ENCODE measurements at regions not wholly inside any gene's neighbourhood (a gene's known extent, or its start where the extent isn't known, plus 50 kb on each side); places are given as distances from the start of the nearest gene placed in this dataset.

DNA sequence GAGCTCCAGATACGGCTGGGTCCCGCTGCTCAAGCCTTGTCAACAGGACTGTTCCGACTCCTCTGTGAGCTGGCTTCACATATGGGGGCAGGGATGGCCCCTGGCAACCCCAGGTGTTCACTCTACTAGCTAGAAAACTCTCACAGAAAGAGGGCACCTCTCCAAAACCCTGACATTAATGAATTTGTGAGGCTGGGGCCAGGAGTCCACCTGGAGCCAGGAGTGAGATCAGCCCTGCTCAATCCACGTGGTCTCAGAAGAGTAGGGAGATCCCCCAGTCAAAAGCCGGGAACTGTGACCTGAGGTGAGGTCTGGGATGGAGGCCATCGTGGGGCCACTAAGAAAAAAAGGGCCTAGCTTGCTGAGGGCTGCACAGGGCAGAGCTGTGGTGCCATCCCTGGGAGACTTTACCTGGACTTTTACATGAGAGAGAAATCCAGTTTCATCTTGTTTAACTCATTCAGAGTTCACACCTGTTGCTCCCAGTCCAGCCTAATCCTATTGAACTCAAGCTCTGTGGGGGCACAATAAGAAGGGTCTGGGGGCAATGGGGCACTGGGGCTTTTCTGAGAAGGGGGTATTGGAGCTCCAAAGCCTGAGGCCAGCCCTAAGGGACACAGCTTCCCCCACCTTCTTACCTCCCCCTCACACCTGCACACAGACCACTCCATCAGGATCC is 144.3 kb upstream of the MLN start:
- H3K36me3 ChIP-seq, result no peaks in the 10 kb centered on the region
- no peak for TF ChIP-seq POLR2A (IDR thresholded peaks at IDR 0.05)
- TF ChIP-seq, protein P1, sequence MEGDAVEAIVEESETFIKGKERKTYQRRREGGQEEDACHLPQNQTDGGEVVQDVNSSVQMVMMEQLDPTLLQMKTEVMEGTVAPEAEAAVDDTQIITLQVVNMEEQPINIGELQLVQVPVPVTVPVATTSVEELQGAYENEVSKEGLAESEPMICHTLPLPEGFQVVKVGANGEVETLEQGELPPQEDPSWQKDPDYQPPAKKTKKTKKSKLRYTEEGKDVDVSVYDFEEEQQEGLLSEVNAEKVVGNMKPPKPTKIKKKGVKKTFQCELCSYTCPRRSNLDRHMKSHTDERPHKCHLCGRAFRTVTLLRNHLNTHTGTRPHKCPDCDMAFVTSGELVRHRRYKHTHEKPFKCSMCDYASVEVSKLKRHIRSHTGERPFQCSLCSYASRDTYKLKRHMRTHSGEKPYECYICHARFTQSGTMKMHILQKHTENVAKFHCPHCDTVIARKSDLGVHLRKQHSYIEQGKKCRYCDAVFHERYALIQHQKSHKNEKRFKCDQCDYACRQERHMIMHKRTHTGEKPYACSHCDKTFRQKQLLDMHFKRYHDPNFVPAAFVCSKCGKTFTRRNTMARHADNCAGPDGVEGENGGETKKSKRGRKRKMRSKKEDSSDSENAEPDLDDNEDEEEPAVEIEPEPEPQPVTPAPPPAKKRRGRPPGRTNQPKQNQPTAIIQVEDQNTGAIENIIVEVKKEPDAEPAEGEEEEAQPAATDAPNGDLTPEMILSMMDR (IDR thresholded peaks at IDR 0.05), result no peak
- H3K4me1 ChIP-seq, result no peaks in the 10 kb centered on the region
- no peak overlapping the region for H3K4me3 ChIP-seq
- no peaks in the 10 kb centered on the region for H3K9me3 ChIP-seq
- H3K27me3 ChIP-seq, result no peaks in the 10 kb centered on the region
- no peak for DNase-seq
- intact Hi-C loops (cut with DNase I; ENCODE audit: low total_unique reads), result no loop called here
- no peak overlapping the region for H3K27ac ChIP-seq

DNA sequence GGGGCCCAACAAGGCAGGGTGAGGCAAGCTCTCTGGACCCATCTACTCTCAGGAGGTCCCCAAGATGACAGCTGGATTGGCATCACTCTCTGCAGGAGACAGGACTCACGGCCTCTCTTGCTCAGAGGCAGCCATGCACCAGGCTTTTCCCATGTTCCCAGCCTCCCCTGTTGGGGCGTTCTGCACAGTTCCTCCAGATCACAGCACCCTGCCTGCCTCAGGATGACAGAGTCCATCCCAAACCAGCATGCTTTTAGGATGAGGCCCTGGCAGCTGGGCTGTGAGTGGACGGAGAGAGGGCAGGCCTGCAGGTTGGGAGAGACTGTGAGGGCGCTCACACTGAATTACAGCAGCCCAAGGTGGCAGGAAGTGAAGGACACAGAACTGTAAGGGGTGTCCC is 143.2 kb upstream of the MLN start:
- no peak for DNase-seq
- no peaks in the 10 kb centered on the region for H3K27me3 ChIP-seq
- H3K9me3 ChIP-seq, result no peaks in the 10 kb centered on the region
- H3K27ac ChIP-seq, result no peak overlapping the region
- H3K4me1 ChIP-seq, result no peaks in the 10 kb centered on the region
- no peak overlapping the region for H3K4me3 ChIP-seq
- no peak for TF ChIP-seq POLR2A (IDR thresholded peaks at IDR 0.05)
- TF ChIP-seq, protein P1 (IDR thresholded peaks at IDR 0.05), result no peak
- no peaks in the 10 kb centered on the region for H3K36me3 ChIP-seq
- intact Hi-C loops (cut with DNase I; ENCODE audit: low total_unique reads), result no loop called here

DNA sequence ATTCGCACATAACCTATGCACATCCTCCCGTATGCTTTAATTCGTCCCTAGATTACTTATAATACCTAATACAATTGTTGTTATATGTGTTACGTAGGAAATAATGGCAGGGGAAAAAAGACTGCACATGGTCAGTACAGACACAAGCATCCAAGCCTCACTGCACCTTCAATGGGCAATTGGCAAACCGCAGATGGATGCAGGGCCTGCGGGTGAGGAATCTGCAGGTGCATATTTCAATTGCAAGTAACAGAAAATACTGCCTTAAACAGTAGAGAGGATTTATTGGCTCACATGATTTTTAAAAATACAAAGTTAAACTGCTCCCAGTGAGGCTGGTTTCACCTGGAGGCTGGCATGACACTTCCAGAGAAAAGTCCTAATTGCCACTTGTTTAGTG is 142.1 kb upstream of the MLN start:
- Histone ChIP-seq H3K4me3 (no peak overlapping the region), H3K27me3 (no peaks in the 10 kb centered on the region), H3K4me1 (no peaks in the 10 kb centered on the region), H3K9me3 (no peaks in the 10 kb centered on the region), H3K36me3 (no peaks in the 10 kb centered on the region), H3K27ac (no peak overlapping the region)
- no peak for TF ChIP-seq POLR2A (IDR thresholded peaks at IDR 0.05)
- TF ChIP-seq, protein P1 (IDR thresholded peaks at IDR 0.05), result no peak
- DNase-seq, result no peak
- intact Hi-C loops (cut with DNase I; ENCODE audit: low total_unique reads), result no loop called here

DNA sequence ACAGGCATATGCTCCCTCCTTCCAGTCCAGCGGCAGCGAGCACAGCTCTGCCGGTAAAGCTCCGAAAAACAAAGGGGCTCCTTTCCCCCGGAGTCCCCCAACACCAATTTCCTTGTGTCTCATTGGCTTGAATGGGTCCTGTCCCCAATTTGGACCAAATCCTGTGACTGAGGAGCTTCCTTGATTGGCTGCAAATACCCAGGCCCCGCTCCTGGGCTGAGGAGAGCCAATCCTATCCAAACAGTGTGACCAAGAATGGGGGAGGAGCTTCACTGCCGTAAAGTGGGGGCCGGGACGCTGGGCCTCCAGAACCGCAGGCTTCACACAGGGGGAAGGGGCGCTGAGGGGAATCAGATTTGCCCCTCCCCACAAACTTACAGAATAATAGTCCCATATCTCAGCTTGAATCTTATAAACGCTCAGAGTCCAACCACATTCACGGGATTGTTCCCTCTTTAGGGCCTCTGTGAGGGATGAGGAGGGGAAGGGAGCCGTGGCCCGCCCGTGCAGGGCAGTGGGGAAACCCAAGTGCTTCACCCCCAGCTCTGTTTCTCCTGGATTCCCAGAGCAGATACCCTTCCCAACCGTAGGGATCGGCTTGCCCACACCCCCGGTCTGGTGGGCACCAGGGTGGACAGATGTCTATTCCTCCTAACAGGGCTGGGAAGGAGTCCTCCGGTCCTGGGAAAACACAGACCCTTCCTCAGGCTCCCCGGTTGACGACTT is 141.0 kb upstream of the MLN start:
- H3K36me3 ChIP-seq, result no peaks in the 10 kb centered on the region
- no peaks in the 10 kb centered on the region for H3K9me3 ChIP-seq
- intact Hi-C loops (cut with DNase I; ENCODE audit: low total_unique reads), result no loop called here
- H3K4me3 ChIP-seq, result no peak overlapping the region
- no peaks in the 10 kb centered on the region for H3K4me1 ChIP-seq
- no peak for DNase-seq
- H3K27me3 ChIP-seq, result no peaks in the 10 kb centered on the region
- TF ChIP-seq, protein P1 (IDR thresholded peaks at IDR 0.05), result no peak
- TF ChIP-seq POLR2A (IDR thresholded peaks at IDR 0.05), result no peak
- no peak overlapping the region for H3K27ac ChIP-seq

DNA sequence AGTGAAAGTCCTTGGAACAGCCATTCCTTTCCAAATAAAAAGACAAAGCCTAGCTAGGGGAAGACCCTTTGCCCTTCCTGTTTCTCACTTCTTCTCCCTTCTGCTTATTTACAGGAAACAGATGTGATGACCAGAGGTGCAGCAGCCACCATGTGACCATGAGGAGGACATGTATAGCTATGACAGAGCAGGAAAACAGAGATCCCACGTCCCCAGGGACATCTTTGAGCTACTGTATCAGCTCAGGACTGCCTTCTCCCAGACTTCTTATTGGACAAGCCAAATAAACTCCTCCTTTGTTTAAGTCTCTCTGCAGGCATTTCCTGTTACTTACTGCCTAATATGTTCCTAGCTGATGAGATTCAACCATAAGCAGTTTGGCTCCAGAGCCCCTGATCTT is 133.1 kb upstream of the MLN start:
- TF ChIP-seq POLR2A (IDR thresholded peaks at IDR 0.05), result no peak
- TF ChIP-seq, protein P1 (IDR thresholded peaks at IDR 0.05), result no peak
- intact Hi-C loops (cut with DNase I; ENCODE audit: low total_unique reads), result no loop called here
- H3K27ac ChIP-seq, result no peak overlapping the region
- H3K4me3 ChIP-seq, result no peak overlapping the region
- H3K4me1 ChIP-seq, result no peaks in the 10 kb centered on the region
- no peak for DNase-seq
- H3K9me3 ChIP-seq, result no peaks in the 10 kb centered on the region
- H3K36me3 ChIP-seq, result no peaks in the 10 kb centered on the region
- H3K27me3 ChIP-seq, result no peaks in the 10 kb centered on the region
